ENCODE measurements at regions not wholly inside any gene's neighbourhood (a gene's known extent, or its start where the extent isn't known, plus 50 kb on each side); places are given as distances from the start of the nearest gene placed in this dataset.
A peak's percentile ranks its signal among the peaks of the same experiment; 100 is the strongest.

GRCh38 chr9:89886281-89886700, 281.5 kb downstream of the GADD45G start:
- WGBS, 2 experiments (ENCODE audit: insufficient coverage in 1 of 2, insufficient read length in 1 of 2) = 74 to 85% methylated on average over 4 to 5 of the region's 5 CpGs
- TF ChIP-seq CTCF (conservative IDR thresholded peaks at IDR 0.05) = no peak
- Mint-ChIP-seq H3K27me3 (ENCODE audit: insufficient read depth) (no peaks in the 10 kb centered on the region), H3K36me3 (ENCODE audit: low read depth) (no peaks in the 10 kb centered on the region), H3K9me3 (peaks cover 10% of the 10 kb centered on the region), H3K4me1 (peaks cover 9% of the 10 kb centered on the region), H3K4me3 (no peak overlapping the region), H3K27ac (no peak overlapping the region)
- H3K27me3 ChIP-seq (ENCODE audit: control insufficient read depth, insufficient read depth, low read length, poor library complexity, severe bottlenecking) = no peaks in the 10 kb centered on the region
- H3K9ac ChIP-seq (ENCODE audit: extremely low read depth, low read length, poor library complexity, severe bottlenecking) = no peak overlapping the region
- no peaks in the 10 kb centered on the region for H3K4me1 ChIP-seq (ENCODE audit: control insufficient read depth, insufficient read depth, low read length)
- no peak overlapping the region for H3K4me3 ChIP-seq (ENCODE audit: low read length)
- peak; percentile 41 for DNase-seq
- no peak overlapping the region for H3K27ac ChIP-seq (ENCODE audit: low read depth, low read length)
- H3K36me3 ChIP-seq (ENCODE audit: control insufficient read depth, insufficient read depth, low read length) = no peaks in the 10 kb centered on the region
- peaks cover 6% of the 10 kb centered on the region for H3K9me3 ChIP-seq (ENCODE audit: control insufficient read depth, low read length)

GRCh38 chr9:89887286-89887685, 282.5 kb downstream of the GADD45G start:
- Mint-ChIP-seq H3K27ac (no peak overlapping the region), H3K9me3 (peaks cover 10% of the 10 kb centered on the region), H3K4me1 (peaks cover 9% of the 10 kb centered on the region), H3K27me3 (ENCODE audit: insufficient read depth) (no peaks in the 10 kb centered on the region), H3K36me3 (ENCODE audit: low read depth) (no peaks in the 10 kb centered on the region), H3K4me3 (no peak overlapping the region)
- no peaks in the 10 kb centered on the region for H3K27me3 ChIP-seq (ENCODE audit: control insufficient read depth, insufficient read depth, low read length, poor library complexity, severe bottlenecking)
- DNase-seq = peak; percentile 32
- H3K4me3 ChIP-seq (ENCODE audit: low read length) = no peak overlapping the region
- H3K9ac ChIP-seq (ENCODE audit: extremely low read depth, low read length, poor library complexity, severe bottlenecking) = no peak overlapping the region
- WGBS, 2 experiments (ENCODE audit: insufficient coverage in 1 of 2, insufficient read length in 1 of 2) = 88 to 100% methylated on average over 1 to 4 of the region's 4 CpGs
- TF ChIP-seq CTCF (conservative IDR thresholded peaks at IDR 0.05) = no peak
- H3K9me3 ChIP-seq (ENCODE audit: control insufficient read depth, low read length) = peaks cover 6% of the 10 kb centered on the region
- no peaks in the 10 kb centered on the region for H3K36me3 ChIP-seq (ENCODE audit: control insufficient read depth, insufficient read depth, low read length)
- no peaks in the 10 kb centered on the region for H3K4me1 ChIP-seq (ENCODE audit: control insufficient read depth, insufficient read depth, low read length)
- H3K27ac ChIP-seq (ENCODE audit: low read depth, low read length) = no peak overlapping the region

- Mint-ChIP-seq H3K36me3 (ENCODE audit: low read depth) (no peaks in the 10 kb centered on the region), H3K4me1 (peaks cover 9% of the 10 kb centered on the region), H3K9me3 (peaks cover 10% of the 10 kb centered on the region), H3K27me3 (ENCODE audit: insufficient read depth) (no peaks in the 10 kb centered on the region), H3K27ac (no peak overlapping the region), H3K4me3 (no peak overlapping the region)
- no peak overlapping the region for H3K4me3 ChIP-seq (ENCODE audit: low read length)
- peaks cover 6% of the 10 kb centered on the region for H3K9me3 ChIP-seq (ENCODE audit: control insufficient read depth, low read length)
- no peaks in the 10 kb centered on the region for H3K27me3 ChIP-seq (ENCODE audit: control insufficient read depth, insufficient read depth, low read length, poor library complexity, severe bottlenecking)
- H3K9ac ChIP-seq (ENCODE audit: extremely low read depth, low read length, poor library complexity, severe bottlenecking) = no peak overlapping the region
- H3K36me3 ChIP-seq (ENCODE audit: control insufficient read depth, insufficient read depth, low read length) = no peaks in the 10 kb centered on the region
- H3K27ac ChIP-seq (ENCODE audit: low read depth, low read length) = no peak overlapping the region
- WGBS, 2 experiments (ENCODE audit: insufficient coverage in 1 of 2, insufficient read length in 1 of 2) = 84 to 90% methylated on average over 1 to 2 of the region's 2 CpGs
- peak; percentile 31 for DNase-seq
- no peaks in the 10 kb centered on the region for H3K4me1 ChIP-seq (ENCODE audit: control insufficient read depth, insufficient read depth, low read length)
- peak; percentile 50 for TF ChIP-seq CTCF (conservative IDR thresholded peaks at IDR 0.05)
Observed at GRCh38 chr9:89888233-89888632, 283.4 kb downstream of the GADD45G start.

All from endodermal cell (in vitro differentiated cells).